GM12891 (cell line): ENCODE measurements at regions not wholly inside any gene's neighbourhood (a gene's known extent, or its start where the extent isn't known, plus 50 kb on each side); places are given as distances from the start of the nearest gene placed in this dataset.

ENCODE experiments used
- POLR2A ChIP-seq: IDR thresholded peaks from 2 replicates; pipeline ENCODE4 v1.6.1; 2011; ENCODE audit warnings: low read depth, low read length, control low read depth
- POLR2AphosphoS5 ChIP-seq: IDR thresholded peaks from 2 replicates; pipeline ENCODE4 v1.6.1; 2011; ENCODE audit warnings: low read depth, low read length, control low read depth
- SPI1 ChIP-seq: IDR thresholded peaks from 2 replicates; pipeline ENCODE4 v1.6.1; 2011; ENCODE audit warnings: low read depth, low read length, control low read depth

GRCh38 chr6:41426888-41427641 lies 91.7 kb downstream of the NCR2 start:
- no peak for TF ChIP-seq POLR2A
- no peak for TF ChIP-seq POLR2AphosphoS5
- 0 out of 2 replicates have a peak, but pooled peaks have one; percentile 12 for TF ChIP-seq SPI1
